ENCODE measurements at regions not wholly inside any gene's neighbourhood (a gene's known extent, or its start where the extent isn't known, plus 50 kb on each side); places are given as distances from the start of the nearest gene placed in this dataset.
"Not testable (repeated sequence)": the region's sequence is repeated elsewhere in the genome, so short reads cannot be mapped to it uniquely, and the experiment has no call there.

- DNase-seq = no peak
These were observed 140.4 kb upstream of the WDFY3 start for GRCh38 chr4:85106805-85107336.

- no peak for DNase-seq
These were observed 141.1 kb upstream of the WDFY3 start for GRCh38 chr4:85107553-85107952.

- no peak for DNase-seq
These were observed 147.2 kb upstream of the WDFY3 start for GRCh38 chr4:85113706-85114105.

- no peak for DNase-seq
These were observed 148.0 kb upstream of the WDFY3 start for GRCh38 chr4:85114526-85114925.

GRCh38 chr4:85116008-85116407, 149.5 kb upstream of the WDFY3 start:
- DNase-seq = no peak

- DNase-seq = no peak
These were observed 159.2 kb upstream of the WDFY3 start for GRCh38 chr4:85125688-85126087.

GRCh38 chr4:85126991-85127591, 160.6 kb upstream of the WDFY3 start:
- DNase-seq = no peak

- no peak for DNase-seq
These were observed 161.2 kb upstream of the WDFY3 start for GRCh38 chr4:85127653-85128052.

- no peak for DNase-seq
These were observed 162.0 kb upstream of the WDFY3 start for GRCh38 chr4:85128246-85129204.

GRCh38 chr4:85129354-85130125, 163.1 kb upstream of the WDFY3 start:
- DNase-seq = not testable (repeated sequence)

- DNase-seq = no peak
These were observed 165.6 kb upstream of the WDFY3 start for GRCh38 chr4:85132117-85132516.

- no peak for DNase-seq
These were observed 166.1 kb upstream of the WDFY3 start for GRCh38 chr4:85132570-85132969.

GRCh38 chr4:85139749-85140148, 173.3 kb upstream of the WDFY3 start:
- DNase-seq = not testable (repeated sequence)

- DNase-seq = no peak
These were observed 176.0 kb upstream of the WDFY3 start for GRCh38 chr4:85142451-85142850.

GRCh38 chr4:85147481-85148076, 181.1 kb upstream of the WDFY3 start:
- DNase-seq = no peak

GRCh38 chr4:85149676-85150075, 183.2 kb upstream of the WDFY3 start:
- no peak for DNase-seq

- no peak for DNase-seq
These were observed 184.9 kb upstream of the WDFY3 start for GRCh38 chr4:85151371-85151770.

GRCh38 chr4:85151786-85152185, 185.3 kb upstream of the WDFY3 start:
- DNase-seq = no peak

GRCh38 chr4:85152480-85152879, 186.0 kb upstream of the WDFY3 start:
- no peak for DNase-seq

- no peak for DNase-seq
These were observed 186.7 kb upstream of the WDFY3 start for GRCh38 chr4:85153221-85153620.

- no peak for DNase-seq
These were observed 188.1 kb upstream of the WDFY3 start for GRCh38 chr4:85154591-85154990.

- no peak for DNase-seq
These were observed 199.3 kb upstream of the WDFY3 start for GRCh38 chr4:85165808-85166207.

GRCh38 chr4:85166318-85166717, 199.8 kb upstream of the WDFY3 start:
- DNase-seq = no peak

All from stimulated activated CD4-positive, alpha-beta T cell treated with anti-CD3 and anti-CD28 coated beads, Interleukin-2, amount 100 ng/mL, for 48 hours (primary cell).